Tibial nerve (tissue), 3 donors: ENCODE measurements at regions not wholly inside any gene's neighbourhood (a gene's known extent, or its start where the extent isn't known, plus 50 kb on each side); places are given as distances from the start of the nearest gene placed in this dataset.

Experiments used
- CTCF ChIP-seq, 5 experiments: fragments of 200-600 bp in 3 of 5; fragments of 450-650 bp in 2 of 5; sonication (generic) in 3 of 5; IDR thresholded peaks; one replicate each; pipeline ENCODE4 v1.5.1; 2016 to 2019; ENCODE audit warnings: antibody characterized with exemption in 5 of 5, mild to moderate bottlenecking in 3 of 5, moderate library complexity in 2 of 5
- POLR2A ChIP-seq, 2 donors: fragments of 450-650 bp; IDR thresholded peaks; one replicate each; pipeline ENCODE4 v1.6.1; 2017; ENCODE audit warnings: antibody characterized with exemption in 2 of 2, mild to moderate bottlenecking in 2 of 2, moderate library complexity in 2 of 2

GRCh38 chr2:82259551-82259950 is 1955.0 kb upstream of the LRRTM1 start:
- TF ChIP-seq CTCF (IDR thresholded peaks at IDR 0.05) (no peak), POLR2A (IDR thresholded peaks at IDR 0.05) (no peak)
